ENCODE measurements at regions not wholly inside any gene's neighbourhood (a gene's known extent, or its start where the extent isn't known, plus 50 kb on each side); places are given as distances from the start of the nearest gene placed in this dataset.
"Not testable (repeated sequence)": the region's sequence is repeated elsewhere in the genome, so short reads cannot be mapped to it uniquely, and the experiment has no call there.

DNA sequence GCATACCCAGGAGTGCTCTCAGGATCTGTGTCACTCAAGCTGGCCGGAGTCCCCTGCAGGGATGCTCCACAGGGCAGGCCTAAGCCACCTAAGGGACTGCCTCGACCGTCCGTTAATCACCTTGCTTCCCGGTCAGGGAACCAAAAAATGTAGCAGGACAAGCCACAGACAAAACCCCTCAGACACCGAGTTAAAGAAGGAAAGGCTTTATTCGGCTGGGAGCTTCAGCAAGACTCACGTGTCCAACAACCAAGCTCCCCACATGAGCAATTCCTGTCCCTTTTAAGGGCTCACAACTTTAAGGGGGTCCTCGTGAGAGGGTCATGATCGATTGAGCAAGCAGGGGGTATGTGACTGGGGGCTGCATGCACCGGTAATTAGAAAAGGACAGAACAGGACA, 72.1 kb upstream of the GMDS start:
- not testable (repeated sequence) for H3K14ac ChIP-seq (ENCODE audit: low read length); H3K23ac ChIP-seq (ENCODE audit: low read depth, low read length, poor library complexity); H3K36me3 ChIP-seq (replicated peaks in 1 of 2; ENCODE audit: control insufficient read depth in 2 of 2, insufficient read depth in 2 of 2, low read length in 2 of 2); H3K4ac ChIP-seq (ENCODE audit: low read length); H2BK12ac ChIP-seq (ENCODE audit: low read length); H3K18ac ChIP-seq (ENCODE audit: low read length); H3K4me3 ChIP-seq (ENCODE audit: low read length in 2 of 2); DNase-seq (ENCODE audit: low spot score); H3K27ac ChIP-seq (replicated peaks; ENCODE audit: low read length); H3K9me3 ChIP-seq (replicated peaks in 1 of 2; ENCODE audit: control insufficient read depth in 2 of 2, insufficient read depth in 1 of 2, low read depth in 1 of 2, low read length in 2 of 2); H4K8ac ChIP-seq (ENCODE audit: low read depth, low read length); H2BK5ac ChIP-seq (ENCODE audit: low read length); H3K4me1 ChIP-seq (ENCODE audit: control insufficient read depth in 2 of 2, insufficient read depth in 1 of 2, low read depth in 1 of 2, low read length in 2 of 2); H2AK5ac ChIP-seq (ENCODE audit: low read depth, low read length); H4K91ac ChIP-seq (ENCODE audit: low read depth, low read length, poor library complexity); H2BK15ac ChIP-seq (ENCODE audit: low read length); H3K27me3 ChIP-seq (ENCODE audit: control insufficient read depth in 3 of 3, insufficient read depth in 3 of 3, low read depth in 1 of 3, low read length in 3 of 3); H2AFZ ChIP-seq (ENCODE audit: low read length); H2BK120ac ChIP-seq (ENCODE audit: low read depth, low read length); H3K4me2 ChIP-seq (ENCODE audit: insufficient read depth, low read length, poor library complexity, severe bottlenecking); H3K79me1 ChIP-seq (ENCODE audit: low read depth, low read length); H3K9ac ChIP-seq (ENCODE audit: low read depth, low read length, poor library complexity)
- no CpG with 5 or more reads among the region's 11 CpGs for WGBS, 2 donors (ENCODE audit: extremely low coverage in 2 of 2, insufficient read length in 2 of 2, insufficient replicate concordance in 1 of 2)

DNA sequence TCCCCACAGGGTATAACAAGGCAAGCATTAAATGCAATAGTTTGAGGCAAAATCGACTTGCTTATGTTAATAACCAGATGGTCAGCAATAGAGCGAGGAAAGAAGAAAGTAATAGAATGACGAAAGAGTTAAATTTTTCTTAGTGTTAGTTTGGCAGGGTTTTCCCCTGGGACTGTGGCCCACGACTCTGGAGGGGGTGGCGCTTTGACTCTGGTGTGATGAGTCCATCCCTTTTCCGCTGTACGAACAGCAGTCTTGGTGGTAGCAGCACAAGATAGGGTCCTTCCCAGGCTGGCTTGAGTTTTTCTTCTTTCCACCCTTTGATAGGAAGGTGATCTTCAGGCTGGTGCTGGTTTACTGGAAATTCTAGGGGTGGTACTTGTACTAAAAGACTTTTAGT, 69.2 kb upstream of the GMDS start:
- H2BK5ac ChIP-seq (ENCODE audit: low read length): no peak overlapping the region
- H3K18ac ChIP-seq (ENCODE audit: low read length): no peak overlapping the region
- H2BK12ac ChIP-seq (ENCODE audit: low read length): no peak overlapping the region
- no peaks in the 10 kb centered on the region for H3K36me3 ChIP-seq (replicated peaks in 1 of 2; ENCODE audit: control insufficient read depth in 2 of 2, insufficient read depth in 2 of 2, low read length in 2 of 2)
- no peaks in the 10 kb centered on the region for H3K4me1 ChIP-seq (ENCODE audit: control insufficient read depth in 2 of 2, insufficient read depth in 1 of 2, low read depth in 1 of 2, low read length in 2 of 2)
- H3K27ac ChIP-seq (replicated peaks; ENCODE audit: low read length): no peak overlapping the region
- no CpG with 5 or more reads among the region's 7 CpGs for WGBS, 2 donors (ENCODE audit: extremely low coverage in 2 of 2, insufficient read length in 2 of 2, insufficient replicate concordance in 1 of 2)
- no peak overlapping the region for H2BK120ac ChIP-seq (ENCODE audit: low read depth, low read length)
- no peak overlapping the region for H3K4me3 ChIP-seq (ENCODE audit: low read length in 2 of 2)
- no peak overlapping the region for H2AK5ac ChIP-seq (ENCODE audit: low read depth, low read length)
- no peak overlapping the region for H4K91ac ChIP-seq (ENCODE audit: low read depth, low read length, poor library complexity)
- H3K14ac ChIP-seq (ENCODE audit: low read length): no peak overlapping the region
- H3K9ac ChIP-seq (ENCODE audit: low read depth, low read length, poor library complexity): no peak overlapping the region
- H2AFZ ChIP-seq (ENCODE audit: low read length): no peak overlapping the region
- no peaks in the 10 kb centered on the region for H3K27me3 ChIP-seq (ENCODE audit: control insufficient read depth in 3 of 3, insufficient read depth in 3 of 3, low read depth in 1 of 3, low read length in 3 of 3)
- H3K79me1 ChIP-seq (ENCODE audit: low read depth, low read length): no peaks in the 10 kb centered on the region
- no peak overlapping the region for H3K23ac ChIP-seq (ENCODE audit: low read depth, low read length, poor library complexity)
- no peak for DNase-seq (ENCODE audit: low spot score)
- H3K4ac ChIP-seq (ENCODE audit: low read length): no peak overlapping the region
- H4K8ac ChIP-seq (ENCODE audit: low read depth, low read length): no peak overlapping the region
- H3K9me3 ChIP-seq (replicated peaks in 1 of 2; ENCODE audit: control insufficient read depth in 2 of 2, insufficient read depth in 1 of 2, low read depth in 1 of 2, low read length in 2 of 2): no peaks in the 10 kb centered on the region
- no peak overlapping the region for H3K4me2 ChIP-seq (ENCODE audit: insufficient read depth, low read length, poor library complexity, severe bottlenecking)
- H2BK15ac ChIP-seq (ENCODE audit: low read length): no peak overlapping the region

DNA sequence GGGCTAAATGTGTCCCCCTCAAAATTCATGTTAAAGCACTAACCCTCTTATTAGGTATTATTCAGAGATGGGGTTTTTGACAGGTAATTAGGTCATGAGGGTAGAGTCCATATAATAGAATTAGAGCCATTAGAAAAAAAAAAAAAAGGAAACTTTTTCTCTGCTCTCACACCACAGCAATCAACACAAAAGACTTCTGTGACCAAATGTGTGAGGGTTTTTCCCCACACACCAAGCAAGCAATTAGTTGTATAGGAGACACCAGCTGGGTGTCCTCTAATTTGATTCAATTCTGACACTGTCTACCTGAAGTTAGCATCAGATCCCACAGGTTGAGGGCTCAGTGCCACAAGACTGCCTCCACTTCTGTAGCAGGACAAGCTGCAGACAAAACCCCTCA, 64.6 kb upstream of the GMDS start:
- H2BK15ac ChIP-seq (ENCODE audit: low read length): no peak overlapping the region
- no peak overlapping the region for H2AFZ ChIP-seq (ENCODE audit: low read length)
- no peak overlapping the region for H3K9ac ChIP-seq (ENCODE audit: low read depth, low read length, poor library complexity)
- H4K8ac ChIP-seq (ENCODE audit: low read depth, low read length): no peak overlapping the region
- no peak overlapping the region for H3K18ac ChIP-seq (ENCODE audit: low read length)
- H3K4me1 ChIP-seq (ENCODE audit: control insufficient read depth in 2 of 2, insufficient read depth in 1 of 2, low read depth in 1 of 2, low read length in 2 of 2): no peaks in the 10 kb centered on the region
- no peaks in the 10 kb centered on the region for H3K27me3 ChIP-seq (ENCODE audit: control insufficient read depth in 3 of 3, insufficient read depth in 3 of 3, low read depth in 1 of 3, low read length in 3 of 3)
- no peaks in the 10 kb centered on the region for H3K9me3 ChIP-seq (replicated peaks in 1 of 2; ENCODE audit: control insufficient read depth in 2 of 2, insufficient read depth in 1 of 2, low read depth in 1 of 2, low read length in 2 of 2)
- no peak overlapping the region for H3K27ac ChIP-seq (replicated peaks; ENCODE audit: low read length)
- no peak overlapping the region for H3K14ac ChIP-seq (ENCODE audit: low read length)
- no peak for DNase-seq (ENCODE audit: low spot score)
- no peaks in the 10 kb centered on the region for H3K36me3 ChIP-seq (replicated peaks in 1 of 2; ENCODE audit: control insufficient read depth in 2 of 2, insufficient read depth in 2 of 2, low read length in 2 of 2)
- no peak overlapping the region for H2BK120ac ChIP-seq (ENCODE audit: low read depth, low read length)
- H3K4me2 ChIP-seq (ENCODE audit: insufficient read depth, low read length, poor library complexity, severe bottlenecking): no peak overlapping the region
- no peak overlapping the region for H3K4me3 ChIP-seq (ENCODE audit: low read length in 2 of 2)
- no peak overlapping the region for H4K91ac ChIP-seq (ENCODE audit: low read depth, low read length, poor library complexity)
- no peak overlapping the region for H2BK5ac ChIP-seq (ENCODE audit: low read length)
- H2BK12ac ChIP-seq (ENCODE audit: low read length): no peak overlapping the region
- no peak overlapping the region for H2AK5ac ChIP-seq (ENCODE audit: low read depth, low read length)
- H3K23ac ChIP-seq (ENCODE audit: low read depth, low read length, poor library complexity): no peak overlapping the region
- H3K4ac ChIP-seq (ENCODE audit: low read length): no peak overlapping the region
- H3K79me1 ChIP-seq (ENCODE audit: low read depth, low read length): no peaks in the 10 kb centered on the region

DNA sequence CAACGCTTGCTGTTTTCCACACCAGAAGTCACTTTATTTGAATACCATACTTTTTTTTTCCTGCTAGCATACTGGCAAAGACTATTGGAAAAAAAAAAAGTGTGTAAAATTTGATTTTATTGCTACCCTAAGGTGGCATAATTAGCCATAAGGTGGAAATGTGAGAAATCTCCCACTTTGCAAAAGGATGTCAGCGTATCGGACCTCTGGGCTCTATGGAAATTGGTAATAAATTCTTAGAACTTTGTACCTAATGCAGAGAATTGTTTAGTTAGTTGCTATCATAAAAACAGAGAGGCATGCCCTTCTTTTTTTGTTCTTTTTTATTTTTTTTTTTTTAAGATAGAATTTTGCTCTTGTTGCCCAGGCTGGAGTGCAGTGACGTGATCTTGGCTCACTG, 63.7 kb upstream of the GMDS start:
- H3K14ac ChIP-seq (ENCODE audit: low read length): no peak overlapping the region
- no CpG with 5 or more reads among the region's 4 CpGs for WGBS, 2 donors (ENCODE audit: extremely low coverage in 2 of 2, insufficient read length in 2 of 2, insufficient replicate concordance in 1 of 2)

More for the DNA sequence above, 63.7 kb upstream of the GMDS start:
- Histone ChIP-seq H4K8ac (ENCODE audit: low read depth, low read length) (no peak overlapping the region), H3K79me1 (ENCODE audit: low read depth, low read length) (no peaks in the 10 kb centered on the region), H2BK5ac (ENCODE audit: low read length) (no peak overlapping the region), H3K4me3 (ENCODE audit: low read length in 2 of 2) (no peak overlapping the region), H3K9me3 (replicated peaks in 1 of 2; ENCODE audit: control insufficient read depth in 2 of 2, insufficient read depth in 1 of 2, low read depth in 1 of 2, low read length in 2 of 2) (no peaks in the 10 kb centered on the region), H2BK12ac (ENCODE audit: low read length) (no peak overlapping the region), H3K9ac (ENCODE audit: low read depth, low read length, poor library complexity) (no peak overlapping the region), H3K27ac (replicated peaks; ENCODE audit: low read length) (no peak overlapping the region), H2AFZ (ENCODE audit: low read length) (no peak overlapping the region), H2BK15ac (ENCODE audit: low read length) (no peak overlapping the region), H2BK120ac (ENCODE audit: low read depth, low read length) (no peak overlapping the region), H3K4ac (ENCODE audit: low read length) (no peak overlapping the region), H2AK5ac (ENCODE audit: low read depth, low read length) (no peak overlapping the region), H3K18ac (ENCODE audit: low read length) (no peak overlapping the region), H3K36me3 (replicated peaks in 1 of 2; ENCODE audit: control insufficient read depth in 2 of 2, insufficient read depth in 2 of 2, low read length in 2 of 2) (no peaks in the 10 kb centered on the region), H3K23ac (ENCODE audit: low read depth, low read length, poor library complexity) (no peak overlapping the region), H3K27me3 (ENCODE audit: control insufficient read depth in 3 of 3, insufficient read depth in 3 of 3, low read depth in 1 of 3, low read length in 3 of 3) (no peaks in the 10 kb centered on the region), H3K4me2 (ENCODE audit: insufficient read depth, low read length, poor library complexity, severe bottlenecking) (no peak overlapping the region), H4K91ac (ENCODE audit: low read depth, low read length, poor library complexity) (no peak overlapping the region), H3K4me1 (ENCODE audit: control insufficient read depth in 2 of 2, insufficient read depth in 1 of 2, low read depth in 1 of 2, low read length in 2 of 2) (no peaks in the 10 kb centered on the region)
- DNase-seq (ENCODE audit: low spot score): no peak
